BJ (cell line): ENCODE measurements at regions not wholly inside any gene's neighbourhood (a gene's known extent, or its start where the extent isn't known, plus 50 kb on each side); places are given as distances from the start of the nearest gene placed in this dataset.

Experiments
- CTCF ChIA-PET: fragments of 350-600 bp; formaldehyde crosslinking; extraction: SDS; loops from one replicate; lab custom pipeline; 2021; ENCODE audit warnings: antibody characterized with exemption, inconsistent platforms; lab: Yijun Ruan, JAX
- POLR2A ChIA-PET: fragments of 300-600 bp; sonication (Branson Sonifier 250); formaldehyde crosslinking; extraction: SDS; loops from one replicate; lab custom pipeline; 2021; ENCODE audit warnings: antibody characterized with exemption; lab: Charles Lee
- DNase-seq: peaks from one replicate; pipeline ENCODE4 v3.0.0-alpha.2; 2011; ENCODE audit warnings: low read depth
- H3K27me3 ChIP-seq: 2 replicates; pipeline ENCODE4 v1.6.0; 2011; ENCODE audit warnings: low read length; ENCODE audit not compliant: control insufficient read depth, insufficient read depth
- H3K36me3 ChIP-seq: 2 replicates; pipeline ENCODE4 v1.5.1; 2011; ENCODE audit warnings: low read length; ENCODE audit not compliant: control insufficient read depth, insufficient read depth
- H3K4me3 ChIP-seq: 2 replicates; pipeline ENCODE4 v1.5.1; 2011; ENCODE audit warnings: low read depth, mild to moderate bottlenecking, control low read depth, low read length
- TF ChIP-seq, protein P1 (sequence below): IDR thresholded peaks from 2 replicates; pipeline ENCODE4 v1.5.1; 2011; ENCODE audit warnings: low read depth, mild to moderate bottlenecking, control low read depth, inconsistent platforms, low read length, moderate library complexity; ENCODE audit not compliant: insufficient read depth

DNA sequence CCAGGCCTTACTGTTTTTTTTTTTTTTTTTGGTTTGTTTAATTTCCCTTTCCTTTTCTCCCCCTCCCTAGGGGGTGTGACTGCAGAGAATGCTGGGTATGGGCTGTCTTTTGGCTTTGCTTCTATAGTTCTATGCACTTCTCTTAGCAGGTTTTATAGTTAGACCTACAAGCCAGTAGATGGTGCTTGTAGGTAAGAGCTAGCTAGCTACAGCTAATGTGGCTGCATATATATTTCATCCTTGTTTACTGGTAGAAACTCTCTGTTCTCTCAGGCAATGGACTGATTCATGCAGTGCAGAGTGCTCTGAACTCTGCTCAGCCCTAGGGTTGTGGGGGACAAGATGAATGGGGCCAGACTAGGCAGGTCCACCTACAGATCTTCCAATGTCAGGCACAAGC lies 246.4 kb downstream of the SH2D1A start:
- TF ChIP-seq, protein P1, sequence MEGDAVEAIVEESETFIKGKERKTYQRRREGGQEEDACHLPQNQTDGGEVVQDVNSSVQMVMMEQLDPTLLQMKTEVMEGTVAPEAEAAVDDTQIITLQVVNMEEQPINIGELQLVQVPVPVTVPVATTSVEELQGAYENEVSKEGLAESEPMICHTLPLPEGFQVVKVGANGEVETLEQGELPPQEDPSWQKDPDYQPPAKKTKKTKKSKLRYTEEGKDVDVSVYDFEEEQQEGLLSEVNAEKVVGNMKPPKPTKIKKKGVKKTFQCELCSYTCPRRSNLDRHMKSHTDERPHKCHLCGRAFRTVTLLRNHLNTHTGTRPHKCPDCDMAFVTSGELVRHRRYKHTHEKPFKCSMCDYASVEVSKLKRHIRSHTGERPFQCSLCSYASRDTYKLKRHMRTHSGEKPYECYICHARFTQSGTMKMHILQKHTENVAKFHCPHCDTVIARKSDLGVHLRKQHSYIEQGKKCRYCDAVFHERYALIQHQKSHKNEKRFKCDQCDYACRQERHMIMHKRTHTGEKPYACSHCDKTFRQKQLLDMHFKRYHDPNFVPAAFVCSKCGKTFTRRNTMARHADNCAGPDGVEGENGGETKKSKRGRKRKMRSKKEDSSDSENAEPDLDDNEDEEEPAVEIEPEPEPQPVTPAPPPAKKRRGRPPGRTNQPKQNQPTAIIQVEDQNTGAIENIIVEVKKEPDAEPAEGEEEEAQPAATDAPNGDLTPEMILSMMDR = no peak
- CTCF ChIA-PET = no interaction called here
- POLR2A ChIA-PET = no interaction called here
- Histone ChIP-seq H3K4me3 (no peak overlapping the region), H3K27me3 (no peaks in the 10 kb centered on the region), H3K36me3 (no peaks in the 10 kb centered on the region)
- DNase-seq = no peak

DNA sequence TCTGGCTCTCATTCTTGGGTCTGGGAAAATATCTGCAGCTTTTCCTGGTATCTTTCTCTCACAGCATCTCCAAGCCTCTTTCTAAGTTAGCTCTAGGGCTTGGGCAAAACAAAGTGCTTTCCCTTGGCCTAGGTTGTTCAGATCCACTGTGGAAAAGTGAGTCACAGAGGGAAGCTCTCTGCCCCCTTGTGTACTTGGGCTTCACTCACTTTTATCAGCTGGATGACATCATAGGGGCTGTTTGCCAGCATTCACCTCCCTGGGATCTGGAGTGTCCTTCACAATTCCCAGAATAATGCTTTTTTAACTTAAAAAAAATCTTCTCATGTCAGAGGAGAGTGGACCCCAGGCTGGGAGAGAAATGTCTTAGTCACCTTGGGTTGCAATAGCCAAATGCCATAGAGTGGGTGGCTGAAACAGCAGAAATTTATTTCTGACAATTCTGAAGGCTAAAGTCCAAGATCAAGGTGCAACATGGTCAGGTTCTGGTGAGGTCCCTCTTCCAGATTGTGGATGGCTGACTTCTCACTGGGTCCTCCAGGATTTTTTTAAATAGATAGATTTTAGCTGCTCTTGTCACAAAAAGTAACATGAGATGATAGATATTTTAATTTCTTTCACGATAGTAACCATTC lies 247.8 kb downstream of the SH2D1A start:
- TF ChIP-seq, protein P1 = no peak
- H3K36me3 ChIP-seq = no peaks in the 10 kb centered on the region
- no peaks in the 10 kb centered on the region for H3K27me3 ChIP-seq
- H3K4me3 ChIP-seq = no peak overlapping the region
- ChIA-PET CTCF (no interaction called here), POLR2A (no interaction called here)
- no peak for DNase-seq

DNA sequence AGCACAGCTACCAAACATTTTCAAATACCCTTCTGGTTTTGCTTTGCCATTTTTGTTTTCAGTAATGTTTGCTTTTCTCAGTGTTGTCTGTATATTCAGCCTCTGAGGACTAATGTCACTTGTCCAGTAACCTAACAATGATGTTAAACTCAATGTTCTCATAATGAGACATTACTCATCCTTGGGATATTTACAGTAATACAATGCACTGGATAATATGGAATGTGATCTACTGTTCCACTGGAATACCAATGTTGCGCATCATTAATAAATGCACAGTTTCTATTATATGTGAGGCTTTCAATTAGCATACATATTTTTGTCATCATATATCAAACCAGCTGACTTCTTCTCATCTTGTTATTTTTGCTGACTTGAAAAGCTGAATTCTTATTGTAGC lies 259.1 kb downstream of the SH2D1A start:
- H3K4me3 ChIP-seq = no peak overlapping the region
- DNase-seq = no peak
- no peaks in the 10 kb centered on the region for H3K27me3 ChIP-seq
- CTCF ChIA-PET = no interaction called here
- POLR2A ChIA-PET = no interaction called here
- no peaks in the 10 kb centered on the region for H3K36me3 ChIP-seq
- TF ChIP-seq, protein P1 = no peak

DNA sequence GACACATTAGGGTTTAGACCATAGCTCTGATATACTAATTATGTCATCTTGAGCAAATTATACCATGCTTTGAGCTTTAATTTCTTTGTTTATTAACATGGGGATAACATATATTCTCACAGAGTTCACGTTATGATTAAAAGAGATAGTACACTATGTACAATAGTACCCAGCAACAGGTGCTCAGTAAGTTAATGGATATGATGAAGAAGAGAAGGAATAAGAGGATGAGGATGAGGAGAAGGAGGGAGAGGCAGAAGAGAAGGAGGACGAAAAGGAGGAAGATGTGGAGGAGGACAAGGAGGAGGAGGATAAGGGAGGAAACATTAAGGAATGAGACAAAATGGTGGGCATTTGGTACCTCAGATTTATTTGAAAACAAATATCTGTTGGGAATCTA lies 260.4 kb downstream of the SH2D1A start:
- ChIA-PET CTCF (no interaction called here), POLR2A (no interaction called here)
- TF ChIP-seq, protein P1 = no peak
- H3K27me3 ChIP-seq = no peaks in the 10 kb centered on the region
- no peak overlapping the region for H3K4me3 ChIP-seq
- no peak for DNase-seq
- H3K36me3 ChIP-seq = no peaks in the 10 kb centered on the region

DNA sequence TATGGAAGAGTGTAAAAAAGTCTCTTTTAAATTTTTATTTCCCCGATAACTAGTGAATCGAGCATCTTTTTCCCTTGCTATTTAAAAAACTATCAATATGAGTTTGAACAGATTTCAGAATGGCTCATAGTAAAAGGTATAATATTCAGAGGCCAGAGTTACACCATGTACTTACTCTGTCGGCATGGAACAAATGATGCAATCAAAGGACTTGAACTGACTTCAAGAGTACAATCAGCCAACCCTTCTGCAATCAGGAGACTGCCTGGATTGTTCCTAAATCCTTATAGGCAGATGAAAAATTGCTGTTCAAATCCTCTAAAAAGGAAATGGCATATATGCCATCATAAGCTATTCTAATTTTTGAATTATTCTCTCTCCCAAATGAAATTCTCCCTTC lies 273.3 kb downstream of the SH2D1A start:
- TF ChIP-seq, protein P1 = no peak
- Histone ChIP-seq H3K4me3 (no peak overlapping the region), H3K36me3 (no peaks in the 10 kb centered on the region), H3K27me3 (no peaks in the 10 kb centered on the region)
- no peak for DNase-seq
- ChIA-PET CTCF (no interaction called here), POLR2A (no interaction called here)
